Endothelial cell of umbilical vein (primary cell): ENCODE measurements at regions not wholly inside any gene's neighbourhood (a gene's known extent, or its start where the extent isn't known, plus 50 kb on each side); places are given as distances from the start of the nearest gene placed in this dataset.

Source experiments
- BruUV-seq: library from RNA; stranded (reverse); fragments of 400-500 nt; replicated peaks from 2 replicates; lab custom pipeline; 2021; lab: Mats Ljungman, UMichigan
- CTCF ChIA-PET: fragments of 300-600, 350-600 bp; sonication (Branson Sonifier 250); formaldehyde crosslinking; loops from one replicate; lab custom pipeline; 2021; ENCODE audit warnings: antibody characterized with exemption, inconsistent platforms; lab: Charles Lee
- POLR2A ChIA-PET: fragments of 300-600, 350-600 bp; sonication (Branson Sonifier 250); formaldehyde crosslinking; loops from one replicate; lab custom pipeline; 2021; ENCODE audit warnings: antibody characterized with exemption, inconsistent platforms; lab: Charles Lee
- DNase-seq: peaks from one replicate; pipeline ENCODE4 v3.0.0-alpha.2; 2011; ENCODE audit warnings: low read depth, low spot score
- FAIRE-seq: peaks from 2 replicates; lab custom pipeline; 2011; peaks lifted over from hg19 to GRCh38; lab: Jason Lieb, UNC
- H2AFZ ChIP-seq: 2 replicates; pipeline ENCODE4 v1.6.0; 2012; ENCODE audit warnings: low read depth, low read length, control low read depth, inconsistent platforms
- H3K27ac ChIP-seq: 2 replicates; pipeline ENCODE4 v1.5.1; 2011; ENCODE audit warnings: low read depth, mild to moderate bottlenecking, control low read depth, low read length, moderate library complexity; ENCODE audit not compliant: insufficient read depth
- H3K27me3 ChIP-seq, 2 experiments: 2 replicates each; pipeline versions ENCODE4 v1.6.0 to v1.6.1; 2011; ENCODE audit warnings: low read length in 2 of 2, mixed read lengths in 1 of 2; ENCODE audit not compliant: control insufficient read depth in 2 of 2, insufficient read depth in 2 of 2
- H3K36me3 ChIP-seq, 2 experiments: 2 replicates in 1 of 2; 3 replicates in 1 of 2; pipeline ENCODE4 v1.5.1; 2011; ENCODE audit warnings: low read length in 2 of 2, mild to moderate bottlenecking in 1 of 2, moderate library complexity in 1 of 2; ENCODE audit not compliant: control insufficient read depth in 2 of 2, insufficient read depth in 2 of 2; ENCODE audit errors: extremely low read depth in 1 of 2
- H3K4me1 ChIP-seq: 3 replicates; pipeline ENCODE4 v1.5.1; 2011; ENCODE audit warnings: mild to moderate bottlenecking, low read length; ENCODE audit not compliant: control insufficient read depth, insufficient read depth; ENCODE audit errors: extremely low read depth
- H3K4me2 ChIP-seq: 2 replicates; pipeline ENCODE4 v1.6.1; 2011; ENCODE audit warnings: low read length, control low read depth, mixed read lengths; ENCODE audit not compliant: insufficient read depth
- H3K4me3 ChIP-seq, 3 experiments: fragments of 200-600 bp in 1 of 3; sonication (generic), shearing (Covaris generic) in 1 of 3; replicated peaks in 1 of 3; 2 replicates each; pipeline ENCODE4 v1.5.1; 2011 to 2016; ENCODE audit warnings: control low read depth in 3 of 3, low read length in 3 of 3, mild to moderate bottlenecking in 2 of 3, inconsistent platforms in 1 of 3, low read depth in 1 of 3, moderate library complexity in 1 of 3; ENCODE audit not compliant: insufficient read depth in 1 of 3
- H3K79me2 ChIP-seq: 2 replicates; pipeline ENCODE4 v1.6.0; 2012; ENCODE audit warnings: low read length, inconsistent platforms; ENCODE audit not compliant: control insufficient read depth, insufficient read depth
- H3K9ac ChIP-seq: replicated peaks from 2 replicates; pipeline ENCODE3; 2011; ENCODE audit warnings: low read length, control low read depth; ENCODE audit not compliant: insufficient read depth; ENCODE audit errors: extremely low read depth
- H3K9me1 ChIP-seq: replicated peaks from 3 replicates; pipeline ENCODE4 v1.6.0; 2011; ENCODE audit warnings: mild to moderate bottlenecking, low read length; ENCODE audit not compliant: control insufficient read depth, insufficient read depth; ENCODE audit errors: extremely low read depth
- H3K9me3 ChIP-seq: replicated peaks from 2 replicates; pipeline ENCODE4 v1.5.1; 2012; ENCODE audit warnings: low read length, inconsistent platforms; ENCODE audit not compliant: control insufficient read depth, insufficient read depth
- H4K20me1 ChIP-seq: replicated peaks from 2 replicates; pipeline ENCODE3; 2011; ENCODE audit warnings: mild to moderate bottlenecking, low read length; ENCODE audit not compliant: control insufficient read depth, insufficient read depth; ENCODE audit errors: extremely low read depth
- EZH2 ChIP-seq: IDR thresholded peaks from 2 replicates; pipeline ENCODE4 v1.6.1; 2012; ENCODE audit warnings: borderline replicate concordance, low read depth, mild to moderate bottlenecking, moderate library complexity, low read length, inconsistent platforms; ENCODE audit not compliant: severe bottlenecking
- FOS ChIP-seq: IDR thresholded peaks from 2 replicates; pipeline ENCODE4 v1.6.1; 2011; ENCODE audit warnings: mild to moderate bottlenecking, low read length, moderate library complexity, borderline replicate concordance; ENCODE audit not compliant: insufficient read depth
- GATA2 ChIP-seq: IDR thresholded peaks from 2 replicates; pipeline ENCODE4 v1.7.0; 2011; ENCODE audit warnings: low read depth, mild to moderate bottlenecking, moderate library complexity, mixed read lengths, low read length; ENCODE audit not compliant: insufficient read length, insufficient read depth
- JUN ChIP-seq: IDR thresholded peaks from 2 replicates; pipeline ENCODE4 v1.6.1; 2011; ENCODE audit warnings: borderline replicate concordance, low read depth; ENCODE audit not compliant: insufficient read length, insufficient read depth
- MYC ChIP-seq: IDR thresholded peaks from one replicate; pipeline ENCODE4 v1.6.1; 2011; ENCODE audit warnings: mild to moderate bottlenecking, low read depth, low read length
- POLR2A ChIP-seq: IDR thresholded peaks from 2 replicates; pipeline ENCODE4 v1.6.1; 2012; ENCODE audit warnings: low read depth, mild to moderate bottlenecking, control low read depth, low read length
- POLR2AphosphoS5 ChIP-seq: IDR thresholded peaks from 2 replicates; pipeline ENCODE4 v1.6.1; 2012; ENCODE audit warnings: low read depth, mild to moderate bottlenecking, control low read depth, low read length, moderate library complexity; ENCODE audit not compliant: insufficient read depth
- dilution Hi-C: fragments of 300-500 bp; cut with MboI; formaldehyde crosslinking; loops from one replicate; pipeline ENCODE4 v1.15.0; 2019; ENCODE audit warnings: low sequenced_read_pairs; ENCODE audit not compliant: extremely low pct_ligation_motif_present
- intact Hi-C: fragments of 100-400 bp; cut with micrococcal nuclease; formaldehyde crosslinking; loops from one replicate; pipeline ENCODE4 v1.10.0; 2022
- TF ChIP-seq, protein P1 (sequence below), 2 donors: IDR thresholded peaks; 1 replicate in 1 of 2; 2 replicates in 1 of 2; pipeline ENCODE4 v1.5.1; 2011; ENCODE audit warnings: low read length in 2 of 2, mild to moderate bottlenecking in 2 of 2, moderate library complexity in 2 of 2, control low read depth in 1 of 2, inconsistent platforms in 1 of 2, low read depth in 1 of 2; ENCODE audit not compliant: insufficient read depth in 1 of 2; ENCODE audit errors: extremely low read depth in 1 of 2
- TF ChIP-seq, protein P2 (sequence below): IDR thresholded peaks from 2 replicates; pipeline ENCODE4 v1.6.1; 2011; ENCODE audit not compliant: insufficient read depth, insufficient read length

DNA sequence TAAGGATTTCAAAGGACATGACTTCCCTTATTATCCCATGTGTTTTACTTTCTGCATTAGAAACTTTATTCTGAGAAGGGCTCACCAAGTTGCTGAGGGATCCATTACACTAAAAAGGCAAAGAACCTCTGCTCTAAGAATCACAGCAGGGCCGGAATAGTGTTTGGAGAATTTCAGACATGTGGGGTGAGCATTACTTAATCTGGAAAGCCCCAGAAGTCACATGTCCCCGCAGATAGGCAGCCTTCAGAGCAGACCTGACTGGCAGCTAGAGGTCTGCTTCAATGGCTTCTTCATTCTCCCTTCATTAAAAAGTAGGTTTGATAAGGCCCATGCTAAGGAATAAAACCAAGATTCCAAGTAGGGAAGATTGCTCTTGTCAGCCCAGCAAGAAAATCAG is 52.6 kb upstream of the RBM15 start:
- BruUV-seq, result no TSS peak
- H3K4me2 ChIP-seq, result no peak overlapping the region
- intact Hi-C loops, result no loop called here
- no peaks in the 10 kb centered on the region for H3K4me1 ChIP-seq
- no peak for FAIRE-seq
- CTCF ChIA-PET, result interaction anchor here (1.6 kb wide), 1 partner anchor 23 kb away, joined by 5 read pairs; no protein-coding TSS in a partner anchor
- peaks cover 0 to 6% of the 10 kb centered on the region in 2 experiments for H3K27me3 ChIP-seq
- no peaks in the 10 kb centered on the region for H3K9me1 ChIP-seq
- no peak overlapping the region for H3K27ac ChIP-seq
- TF ChIP-seq POLR2A (no peak), GATA2 (no peak), JUN (no peak), EZH2 (no peak), MYC (no peak), POLR2AphosphoS5 (no peak), FOS (no peak)
- TF ChIP-seq, protein P1, sequence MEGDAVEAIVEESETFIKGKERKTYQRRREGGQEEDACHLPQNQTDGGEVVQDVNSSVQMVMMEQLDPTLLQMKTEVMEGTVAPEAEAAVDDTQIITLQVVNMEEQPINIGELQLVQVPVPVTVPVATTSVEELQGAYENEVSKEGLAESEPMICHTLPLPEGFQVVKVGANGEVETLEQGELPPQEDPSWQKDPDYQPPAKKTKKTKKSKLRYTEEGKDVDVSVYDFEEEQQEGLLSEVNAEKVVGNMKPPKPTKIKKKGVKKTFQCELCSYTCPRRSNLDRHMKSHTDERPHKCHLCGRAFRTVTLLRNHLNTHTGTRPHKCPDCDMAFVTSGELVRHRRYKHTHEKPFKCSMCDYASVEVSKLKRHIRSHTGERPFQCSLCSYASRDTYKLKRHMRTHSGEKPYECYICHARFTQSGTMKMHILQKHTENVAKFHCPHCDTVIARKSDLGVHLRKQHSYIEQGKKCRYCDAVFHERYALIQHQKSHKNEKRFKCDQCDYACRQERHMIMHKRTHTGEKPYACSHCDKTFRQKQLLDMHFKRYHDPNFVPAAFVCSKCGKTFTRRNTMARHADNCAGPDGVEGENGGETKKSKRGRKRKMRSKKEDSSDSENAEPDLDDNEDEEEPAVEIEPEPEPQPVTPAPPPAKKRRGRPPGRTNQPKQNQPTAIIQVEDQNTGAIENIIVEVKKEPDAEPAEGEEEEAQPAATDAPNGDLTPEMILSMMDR (IDR thresholded peaks at IDR 0.05; ENCODE audit: extremely low read depth in 1 of 2, insufficient read depth in 1 of 2, low read depth in 1 of 2, low read length in 2 of 2), result no peak
- TF ChIP-seq, protein P2, sequence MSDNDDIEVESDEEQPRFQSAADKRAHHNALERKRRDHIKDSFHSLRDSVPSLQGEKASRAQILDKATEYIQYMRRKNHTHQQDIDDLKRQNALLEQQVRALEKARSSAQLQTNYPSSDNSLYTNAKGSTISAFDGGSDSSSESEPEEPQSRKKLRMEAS, result no peak
- H3K79me2 ChIP-seq, result no peaks in the 10 kb centered on the region
- no peak overlapping the region for H2AFZ ChIP-seq
- dilution Hi-C loops, result no loop called here
- no peak overlapping the region for H3K4me3 ChIP-seq
- no peaks in the 10 kb centered on the region for H3K9me3 ChIP-seq
- H3K9ac ChIP-seq, result no peak overlapping the region
- H3K36me3 ChIP-seq, result no peaks in the 10 kb centered on the region
- no peaks in the 10 kb centered on the region for H4K20me1 ChIP-seq
- no peak for DNase-seq
- POLR2A ChIA-PET, result no interaction called here
